OCI-LY7 (cell line): ENCODE measurements at regions not wholly inside any gene's neighbourhood (a gene's known extent, or its start where the extent isn't known, plus 50 kb on each side); places are given as distances from the start of the nearest gene placed in this dataset.

Experiments used
- BruUV-seq: library from RNA; stranded (reverse); fragments of 400-500 nt; replicated peaks from 2 replicates; lab custom pipeline; 2021; lab: Mats Ljungman, UMichigan
- CTCF ChIA-PET: fragments of 300-600 bp; sonication (Branson Sonifier 250); formaldehyde crosslinking; loops from one replicate; lab custom pipeline; 2022; ENCODE audit warnings: antibody characterized with exemption; ENCODE audit not compliant: unreplicated experiment; lab: Charles Lee
- POLR2A ChIA-PET: fragments of 300-600 bp; sonication (Branson Sonifier 250); formaldehyde crosslinking; loops from one replicate; lab custom pipeline; 2022; ENCODE audit warnings: antibody characterized with exemption; lab: Charles Lee
- DNase-seq: peaks from one replicate; pipeline ENCODE4 v3.0.0-alpha.2; 2015; ENCODE audit warnings: low spot score
- H2AFZ ChIP-seq: fragments of 200-600 bp; sonication (generic), shearing (Covaris generic); 2 replicates; pipeline ENCODE4 v1.6.1; 2014; ENCODE audit warnings: mild to moderate bottlenecking, antibody characterized with exemption, low read length, moderate library complexity
- H3K27ac ChIP-seq: fragments of 200-600 bp; sonication (generic); 2 replicates; pipeline ENCODE4 v1.5.1; 2014; ENCODE audit warnings: mixed run types, low read depth, mild to moderate bottlenecking, moderate library complexity, low read length, inconsistent platforms; ENCODE audit not compliant: poor library complexity, severe bottlenecking
- H3K36me3 ChIP-seq: fragments of 200-600 bp; sonication (generic); 2 replicates; pipeline ENCODE4 v1.6.1; 2014; ENCODE audit warnings: mild to moderate bottlenecking, antibody characterized with exemption, low read length, moderate library complexity, mixed read lengths; ENCODE audit not compliant: insufficient read depth
- H3K4me1 ChIP-seq: fragments of 200-600 bp; sonication (generic); 2 replicates; pipeline ENCODE4 v1.5.1; 2014; ENCODE audit warnings: mild to moderate bottlenecking, low read length; ENCODE audit not compliant: insufficient read depth, poor library complexity, severe bottlenecking
- H3K4me2 ChIP-seq: fragments of 200-600 bp; sonication (generic); 2 replicates; pipeline ENCODE4 v1.6.1; 2014; ENCODE audit warnings: mild to moderate bottlenecking, low read length
- H3K4me3 ChIP-seq: fragments of 200-600 bp; sonication (generic); 2 replicates; pipeline ENCODE4 v1.5.1; 2014; ENCODE audit warnings: mild to moderate bottlenecking, low read depth, low read length; ENCODE audit not compliant: poor library complexity, severe bottlenecking
- H3K79me2 ChIP-seq: fragments of 200-600 bp; sonication (generic); 2 replicates; pipeline ENCODE4 v1.6.1; 2016; ENCODE audit warnings: low read depth, mild to moderate bottlenecking, low read length, moderate library complexity, mixed read lengths; ENCODE audit not compliant: insufficient read depth
- H3K9me2 ChIP-seq: fragments of 200-600 bp; sonication (generic); 2 replicates; pipeline ENCODE4 v1.6.1; 2016; ENCODE audit warnings: mild to moderate bottlenecking, low read length, mixed read lengths; ENCODE audit not compliant: insufficient read depth
- H3K9me3 ChIP-seq: fragments of 200-600 bp; sonication (generic); 2 replicates; pipeline ENCODE4 v1.6.1; 2014; ENCODE audit warnings: mild to moderate bottlenecking, mixed run types, low read length, mixed read lengths
- H4K20me1 ChIP-seq: fragments of 200-600 bp; sonication (generic); 2 replicates; pipeline ENCODE4 v1.6.1; 2014; ENCODE audit warnings: mild to moderate bottlenecking, antibody characterized with exemption, low read length, moderate library complexity, mixed read lengths; ENCODE audit not compliant: insufficient read depth
- CTCF ChIP-seq: fragments of 200-600 bp; sonication (generic); conservative IDR thresholded peaks from 2 replicates; pipeline ENCODE4 v1.5.1; 2014; ENCODE audit warnings: mild to moderate bottlenecking, antibody characterized with exemption, low read length, moderate library complexity, mixed read lengths
- EZH2phosphoT487 ChIP-seq: fragments of 200-600 bp; sonication (generic); IDR thresholded peaks from 2 replicates; pipeline ENCODE4 v1.6.1; 2018; ENCODE audit warnings: low read depth, borderline replicate concordance, mild to moderate bottlenecking, mixed run types, antibody characterized with exemption, low read length, moderate library complexity, mixed read lengths
- intact Hi-C: fragments of 100-400 bp; cut with micrococcal nuclease; formaldehyde crosslinking; loops from one replicate; pipeline ENCODE4 v1.10.0; 2022; ENCODE audit not compliant: unreplicated experiment

GRCh38 chrX:80513625-80514024 lies 93.4 kb downstream of the TENT5D start:
- TF ChIP-seq CTCF (no peak), EZH2phosphoT487 (no peak)
- H3K79me2 ChIP-seq = no peaks in the 10 kb centered on the region

GRCh38 chrX:80537096-80537495 lies 116.8 kb downstream of the TENT5D start:
- Histone ChIP-seq H3K4me3 (no peak overlapping the region), H3K36me3 (no peaks in the 10 kb centered on the region), H3K4me2 (no peak overlapping the region), H3K9me2 (no peaks in the 10 kb centered on the region), H3K27ac (no peak overlapping the region), H3K9me3 (no peaks in the 10 kb centered on the region), H3K4me1 (no peaks in the 10 kb centered on the region), H2AFZ (no peak overlapping the region), H4K20me1 (no peaks in the 10 kb centered on the region), H3K79me2 (no peaks in the 10 kb centered on the region)
- DNase-seq = no peak
- ChIA-PET CTCF (no interaction called here), POLR2A (no interaction called here)
- TF ChIP-seq CTCF (no peak), EZH2phosphoT487 (no peak)
- no TSS peak for BruUV-seq
- intact Hi-C loops = no loop called here

More at GRCh38 chrX:80513625-80514024, 93.4 kb downstream of the TENT5D start:
- H2AFZ ChIP-seq = no peak overlapping the region
- no TSS peak for BruUV-seq
- CTCF ChIA-PET = no interaction called here
- no peaks in the 10 kb centered on the region for H3K36me3 ChIP-seq
- H3K4me3 ChIP-seq = no peak overlapping the region
- POLR2A ChIA-PET = interaction anchor here (0.6 kb wide), 1 partner anchor 68 kb away, joined by 4 read pairs; no protein-coding TSS in a partner anchor
- no peaks in the 10 kb centered on the region for H3K9me3 ChIP-seq
- no peak overlapping the region for H3K4me2 ChIP-seq
- H4K20me1 ChIP-seq = no peaks in the 10 kb centered on the region
- no peak for DNase-seq
- intact Hi-C loops = no loop called here
- H3K4me1 ChIP-seq = no peaks in the 10 kb centered on the region
- H3K27ac ChIP-seq = no peak overlapping the region
- no peaks in the 10 kb centered on the region for H3K9me2 ChIP-seq

GRCh38 chrX:80550722-80551121 lies 130.5 kb downstream of the TENT5D start:
- H3K9me3 ChIP-seq = no peaks in the 10 kb centered on the region
- CTCF ChIA-PET = no interaction called here
- H3K79me2 ChIP-seq = no peaks in the 10 kb centered on the region
- intact Hi-C loops = no loop called here
- H3K9me2 ChIP-seq = no peaks in the 10 kb centered on the region
- peak; percentile 0 for DNase-seq
- no peak overlapping the region for H3K27ac ChIP-seq
- POLR2A ChIA-PET = no interaction called here
- no peak overlapping the region for H3K4me3 ChIP-seq
- H3K4me2 ChIP-seq = no peak overlapping the region
- no peaks in the 10 kb centered on the region for H3K36me3 ChIP-seq
- H3K4me1 ChIP-seq = no peaks in the 10 kb centered on the region
- TF ChIP-seq CTCF (peak; percentile 46), EZH2phosphoT487 (no peak)
- H2AFZ ChIP-seq = no peak overlapping the region
- BruUV-seq = no TSS peak
- no peaks in the 10 kb centered on the region for H4K20me1 ChIP-seq
